GM11168 (cell line): ENCODE measurements at regions not wholly inside any gene's neighbourhood (a gene's known extent, or its start where the extent isn't known, plus 50 kb on each side); places are given as distances from the start of the nearest gene placed in this dataset.

Experiments
- in situ Hi-C: fragments of 300-500 bp; cut with MboI; formaldehyde crosslinking; loops from one replicate; pipeline ENCODE4 v1.12.0; 2022; ENCODE audit warnings: low sequenced_read_pairs; ENCODE audit not compliant: unreplicated experiment

DNA sequence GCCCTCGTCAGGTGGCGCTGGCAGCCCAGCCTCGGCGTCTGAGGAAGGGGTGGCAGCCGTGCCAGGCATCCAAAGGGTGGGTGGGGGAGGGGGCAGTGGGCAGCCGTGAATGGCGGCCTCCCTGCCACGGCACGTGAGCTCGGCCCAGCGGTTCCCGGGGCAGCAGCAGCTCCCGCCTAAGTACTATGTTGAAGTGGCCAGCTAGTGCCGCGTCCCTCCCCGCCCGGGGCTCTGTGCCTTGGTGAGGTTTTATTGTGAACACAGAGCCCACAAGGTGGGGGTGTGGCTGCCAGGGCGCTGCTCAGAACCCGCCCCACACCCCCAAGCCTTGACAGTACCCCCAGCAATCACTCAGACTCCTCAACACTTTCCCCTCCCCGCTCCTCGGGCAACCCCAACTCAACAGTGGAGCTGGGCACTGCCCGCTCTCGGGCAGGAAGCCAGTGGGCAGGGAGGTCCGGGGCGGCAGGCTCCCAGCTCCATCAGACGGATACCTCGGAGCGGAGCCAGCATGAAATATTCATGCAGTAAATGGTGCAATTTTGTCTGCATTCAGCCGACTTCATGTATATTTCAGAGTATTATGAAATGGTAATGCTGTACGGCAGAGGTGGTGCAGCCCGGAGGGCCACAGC is 80.4 kb downstream of the ENGASE start:
- in situ Hi-C loops: no loop called here

DNA sequence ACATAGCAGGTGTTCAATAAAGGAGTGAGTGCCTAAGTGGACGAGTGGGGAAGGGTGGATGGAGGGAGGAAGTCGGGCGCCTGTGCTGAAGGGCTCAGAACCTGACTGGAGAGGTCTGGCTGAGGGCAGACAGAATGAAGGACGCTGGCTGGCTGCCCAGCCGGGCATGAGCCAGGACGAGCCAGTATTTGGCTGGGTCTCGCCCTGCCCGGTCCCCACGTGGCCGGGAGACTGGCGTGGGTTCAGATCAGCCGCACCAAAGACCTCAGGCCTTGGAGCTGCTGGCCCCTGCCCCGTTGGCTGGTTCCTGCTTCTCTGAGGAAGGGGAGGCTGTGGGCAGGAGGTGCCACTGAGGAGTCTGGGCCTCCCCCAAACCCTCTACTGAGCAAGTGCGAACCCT is 79.8 kb downstream of the ENGASE start:
- in situ Hi-C loops: no loop called here

DNA sequence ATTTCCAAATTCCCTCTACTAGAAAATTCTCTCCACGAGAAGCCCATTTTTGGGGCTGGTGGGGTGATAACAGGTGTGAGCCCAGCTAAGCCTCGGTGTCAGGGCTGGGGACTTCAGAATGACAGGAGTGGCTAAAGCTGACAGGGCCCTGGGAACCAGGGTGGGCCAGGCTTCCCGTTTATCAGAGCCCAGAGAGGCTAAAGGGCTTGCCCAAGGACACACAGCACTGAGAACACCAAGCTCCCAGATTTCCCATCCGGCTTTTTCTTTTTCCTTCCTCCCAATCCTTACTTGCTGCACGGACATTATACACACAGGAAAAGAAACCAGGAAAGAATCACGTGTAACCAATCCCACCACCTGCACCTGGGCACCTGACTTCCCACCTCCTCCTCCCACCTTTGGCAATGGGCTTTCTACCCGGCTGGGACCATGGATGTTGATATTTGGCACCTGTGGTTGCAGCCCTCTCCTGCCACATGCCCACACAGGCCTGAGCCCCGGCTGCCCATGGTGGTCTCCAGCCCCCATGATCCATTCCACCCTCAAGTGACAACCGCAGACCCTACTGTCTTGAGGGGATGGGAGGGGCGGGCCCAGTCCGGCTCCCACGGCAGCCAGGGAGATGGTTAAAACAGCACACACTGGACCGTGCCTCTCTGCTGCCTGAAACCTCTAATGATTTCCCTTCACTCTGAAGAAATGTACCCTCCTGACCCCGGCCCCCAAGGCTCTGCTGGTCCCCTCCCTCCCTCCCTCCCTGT is 78.9 kb downstream of the ENGASE start:
- in situ Hi-C loops: no loop called here

DNA sequence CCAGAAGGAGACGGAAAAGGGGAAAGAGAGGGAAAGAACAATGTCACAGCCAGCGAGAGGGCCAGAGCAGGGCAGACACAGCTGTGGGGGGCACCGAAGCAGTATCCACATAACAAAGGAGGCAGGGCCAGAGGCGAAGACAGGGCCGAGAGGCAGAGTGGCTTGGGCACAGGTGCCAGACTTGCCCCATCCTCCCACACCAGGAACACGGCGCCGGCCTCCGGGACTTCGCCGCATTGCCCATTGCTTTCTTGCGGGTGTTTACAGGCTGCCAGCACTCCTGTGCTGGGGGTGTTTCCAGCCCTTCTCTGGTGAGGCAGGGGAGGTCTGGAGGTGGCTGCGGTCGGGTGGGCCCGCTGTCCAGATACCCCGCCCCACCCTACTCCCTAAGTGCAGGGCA is 78.0 kb downstream of the ENGASE start:
- in situ Hi-C loops: no loop called here

DNA sequence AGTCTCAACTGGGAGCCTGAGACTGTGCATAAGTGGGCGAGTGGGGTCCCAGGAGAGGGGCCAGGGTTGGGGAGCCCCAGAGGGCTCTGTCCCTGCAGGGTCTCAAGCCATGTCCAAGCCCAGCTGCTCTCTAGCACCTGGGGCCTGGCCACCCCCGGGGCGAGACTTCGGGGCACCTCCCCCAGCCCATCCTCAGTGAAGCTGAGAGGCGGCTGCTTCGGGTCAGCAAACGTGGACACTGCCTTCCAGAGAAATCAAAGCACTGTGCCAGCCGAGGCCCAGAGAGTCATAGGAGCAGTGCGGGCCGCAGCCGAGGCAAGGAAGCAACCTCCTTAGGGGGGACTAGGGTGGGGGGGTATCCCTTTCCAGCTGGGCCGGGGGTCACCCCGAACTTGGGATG is 77.5 kb downstream of the ENGASE start:
- in situ Hi-C loops: no loop called here

DNA sequence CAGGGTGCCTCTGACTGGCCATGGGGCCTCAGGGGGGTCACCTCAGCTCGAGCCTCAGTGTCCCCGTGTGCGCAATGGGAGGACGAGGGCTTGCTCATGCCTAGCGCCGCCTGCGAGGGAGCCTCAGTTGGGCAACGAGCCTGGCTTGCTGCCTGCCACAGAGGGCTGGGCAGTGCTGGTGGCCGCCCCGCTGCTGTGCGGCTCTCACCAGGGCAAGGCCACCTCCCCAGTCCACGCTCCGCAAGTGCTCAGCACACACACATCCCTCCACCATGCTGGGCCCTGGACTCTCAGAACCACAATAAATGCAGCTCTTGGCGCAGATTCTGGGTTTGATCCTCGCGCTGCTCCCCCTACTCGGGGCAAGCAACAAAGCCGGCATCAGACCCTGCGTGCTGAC is 76.2 kb downstream of the ENGASE start:
- in situ Hi-C loops: no loop called here

DNA sequence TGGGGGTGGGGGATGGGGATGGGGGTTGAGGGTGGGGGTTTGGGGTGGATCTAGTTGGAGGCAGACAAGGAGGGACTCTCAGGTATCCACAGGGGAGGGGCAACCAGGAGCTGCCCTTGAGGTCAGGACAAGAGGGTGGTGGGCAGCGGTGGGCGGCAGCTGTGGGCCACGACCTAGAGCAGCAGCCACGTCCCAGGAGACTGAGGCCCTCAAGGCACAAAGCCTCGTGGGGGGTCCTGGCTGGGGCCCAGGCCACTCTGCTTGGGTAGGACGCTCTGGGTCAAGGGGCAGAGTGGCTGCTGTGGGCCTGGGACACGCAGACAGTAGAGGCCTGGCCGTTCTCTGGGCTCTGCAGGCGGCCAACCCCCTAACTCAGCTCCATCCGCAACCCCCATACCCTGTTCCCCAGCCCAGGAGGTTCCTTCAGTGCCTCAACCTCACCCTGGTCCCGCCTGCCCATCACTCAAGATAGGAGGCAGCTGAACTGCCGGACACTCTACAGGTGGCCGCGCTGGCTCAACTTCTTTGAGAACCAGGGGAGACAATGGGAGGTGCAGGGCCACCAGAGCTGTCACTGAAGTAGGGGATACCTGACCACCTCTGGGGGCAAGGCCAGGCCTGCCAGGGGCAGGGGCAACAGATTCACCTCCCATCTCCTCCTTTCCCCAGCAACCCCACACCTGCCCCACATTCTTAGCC is 75.6 kb downstream of the ENGASE start:
- in situ Hi-C loops: no loop called here

DNA sequence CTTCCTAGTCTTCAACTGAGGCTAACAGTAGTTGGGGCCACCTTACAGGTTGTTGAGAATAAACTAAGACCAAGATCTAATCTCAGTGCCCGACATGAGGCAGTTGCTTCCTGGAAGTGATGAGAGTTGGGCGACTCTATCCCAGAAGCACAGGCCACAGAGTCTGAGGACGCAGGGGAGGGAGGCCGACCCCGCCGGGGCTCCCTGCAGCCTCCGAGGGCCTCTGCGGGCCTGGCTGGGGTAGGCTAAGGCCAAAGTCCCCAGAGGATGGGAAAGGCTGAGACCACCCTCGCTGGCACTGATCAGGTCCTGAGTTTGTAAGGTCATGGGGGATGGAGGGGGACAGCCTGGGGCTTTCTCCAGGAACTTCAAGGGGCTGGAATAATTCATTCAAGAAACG is 74.0 kb downstream of the ENGASE start:
- in situ Hi-C loops: no loop called here

DNA sequence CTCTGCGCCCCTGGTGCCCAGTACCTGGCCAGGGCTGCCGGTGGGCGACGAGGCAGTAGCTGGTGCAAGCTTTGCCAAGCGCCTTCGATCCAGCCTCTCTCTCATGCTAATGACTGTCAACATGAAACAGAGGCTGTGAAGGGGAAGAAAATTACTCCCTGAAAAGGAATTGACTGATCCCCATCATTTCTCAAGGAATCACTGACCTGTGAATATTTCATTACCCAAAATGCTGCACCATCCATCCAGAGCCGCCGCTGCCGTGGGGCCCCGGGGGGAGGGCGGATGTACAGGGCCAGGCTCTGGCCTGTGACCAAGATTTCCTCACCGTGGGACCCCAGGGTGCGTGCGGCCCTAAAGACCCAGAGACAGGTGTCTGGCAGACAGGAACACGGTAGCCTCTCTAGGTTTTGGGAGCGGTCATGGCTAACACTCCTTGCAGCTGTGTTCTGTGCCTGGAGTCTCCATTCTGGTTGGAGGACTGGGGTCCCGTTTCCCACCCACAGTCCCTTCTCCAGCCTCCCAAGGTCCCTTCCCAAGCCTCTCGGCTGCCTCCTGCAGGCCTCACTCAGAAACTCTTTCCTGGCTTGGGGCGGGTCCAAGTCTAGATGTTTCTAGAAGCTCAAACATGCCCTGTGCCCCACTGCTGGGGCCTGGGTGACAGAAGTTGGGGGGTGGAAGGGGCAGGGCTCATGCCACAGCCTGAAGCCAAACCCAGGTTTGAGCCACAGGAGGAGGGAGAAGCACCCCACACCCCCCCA is 73.3 kb downstream of the ENGASE start:
- in situ Hi-C loops: no loop called here

DNA sequence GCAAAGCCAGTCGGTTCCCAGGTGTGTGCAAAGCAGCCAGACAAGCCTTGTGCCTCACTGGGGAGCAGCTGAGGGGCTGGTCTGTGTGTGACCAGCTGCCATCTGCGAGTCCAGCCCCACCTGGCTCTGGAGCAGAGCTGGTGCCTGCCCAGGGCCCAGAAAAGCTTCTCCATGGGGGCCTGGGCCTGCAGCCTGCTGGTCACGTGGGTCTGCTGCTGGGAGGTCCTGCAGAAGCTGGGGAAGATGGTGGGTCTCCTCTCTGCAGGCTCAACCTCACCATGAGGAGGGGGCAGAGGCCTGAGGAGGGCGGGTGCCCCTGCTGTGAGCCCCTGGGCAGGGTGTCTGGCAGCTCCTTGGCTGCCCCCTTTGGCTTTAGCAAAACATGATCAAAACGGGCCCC is 71.9 kb downstream of the ENGASE start:
- in situ Hi-C loops: no loop called here

DNA sequence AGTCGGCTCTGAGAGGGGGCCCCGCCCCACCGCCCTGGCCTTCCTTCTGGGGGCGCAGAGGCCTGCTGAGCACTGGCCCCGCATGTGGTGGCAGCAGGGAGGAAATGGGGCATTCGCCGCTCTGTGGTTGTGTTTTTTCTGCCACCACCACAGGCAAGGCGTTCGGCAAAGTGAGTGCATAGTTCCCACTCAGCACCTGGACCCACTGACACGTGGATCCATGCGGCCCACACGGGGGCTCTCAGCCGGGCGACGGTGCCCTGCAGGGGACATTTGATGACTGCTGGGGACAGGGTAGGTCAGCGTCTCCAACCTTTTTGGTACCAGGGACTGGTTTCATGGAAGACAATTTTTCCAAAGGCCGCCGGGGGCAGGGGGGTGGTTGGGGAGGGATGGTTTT is 70.9 kb downstream of the ENGASE start:
- in situ Hi-C loops: no loop called here

DNA sequence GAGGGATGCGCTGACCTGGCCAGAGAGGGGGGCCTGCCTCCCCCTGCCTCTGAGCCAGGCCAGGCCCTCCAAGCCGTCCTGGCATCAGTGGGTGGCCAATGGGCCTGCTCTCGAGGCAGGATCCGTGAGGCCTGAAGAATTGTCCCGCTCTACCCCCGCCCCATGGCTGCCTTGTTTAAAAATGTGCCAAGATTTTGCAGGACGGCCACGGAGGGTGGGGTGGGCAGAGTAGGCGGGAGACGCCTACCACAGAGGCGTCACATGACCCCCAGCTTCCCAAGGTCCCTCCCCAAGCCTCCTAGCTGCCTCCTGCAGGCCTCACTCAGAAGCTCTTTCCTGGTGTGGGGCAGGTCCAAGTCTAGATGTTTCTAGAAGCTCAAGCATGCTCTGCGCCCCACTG is 69.5 kb downstream of the ENGASE start:
- in situ Hi-C loops: no loop called here

DNA sequence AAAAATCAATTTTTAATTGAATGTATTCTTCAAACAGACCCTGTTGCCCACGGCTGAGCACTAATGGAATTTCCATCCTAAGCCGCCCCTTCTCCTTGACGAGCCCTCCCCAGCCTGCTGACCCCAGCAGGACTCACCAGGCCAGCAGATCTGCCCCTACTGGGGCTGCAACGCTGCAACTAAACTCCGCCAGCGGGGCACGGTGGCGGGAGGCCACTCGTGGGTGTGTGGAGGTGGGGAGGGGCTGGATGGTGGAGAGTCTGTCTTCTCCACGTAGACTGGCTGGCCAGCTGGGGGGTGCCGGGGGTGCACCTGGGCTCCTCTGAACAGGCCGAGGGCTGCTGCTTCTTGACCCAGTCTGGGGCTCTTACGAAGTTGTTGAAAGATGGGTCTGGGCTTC is 67.8 kb downstream of the ENGASE start:
- in situ Hi-C loops: no loop called here

DNA sequence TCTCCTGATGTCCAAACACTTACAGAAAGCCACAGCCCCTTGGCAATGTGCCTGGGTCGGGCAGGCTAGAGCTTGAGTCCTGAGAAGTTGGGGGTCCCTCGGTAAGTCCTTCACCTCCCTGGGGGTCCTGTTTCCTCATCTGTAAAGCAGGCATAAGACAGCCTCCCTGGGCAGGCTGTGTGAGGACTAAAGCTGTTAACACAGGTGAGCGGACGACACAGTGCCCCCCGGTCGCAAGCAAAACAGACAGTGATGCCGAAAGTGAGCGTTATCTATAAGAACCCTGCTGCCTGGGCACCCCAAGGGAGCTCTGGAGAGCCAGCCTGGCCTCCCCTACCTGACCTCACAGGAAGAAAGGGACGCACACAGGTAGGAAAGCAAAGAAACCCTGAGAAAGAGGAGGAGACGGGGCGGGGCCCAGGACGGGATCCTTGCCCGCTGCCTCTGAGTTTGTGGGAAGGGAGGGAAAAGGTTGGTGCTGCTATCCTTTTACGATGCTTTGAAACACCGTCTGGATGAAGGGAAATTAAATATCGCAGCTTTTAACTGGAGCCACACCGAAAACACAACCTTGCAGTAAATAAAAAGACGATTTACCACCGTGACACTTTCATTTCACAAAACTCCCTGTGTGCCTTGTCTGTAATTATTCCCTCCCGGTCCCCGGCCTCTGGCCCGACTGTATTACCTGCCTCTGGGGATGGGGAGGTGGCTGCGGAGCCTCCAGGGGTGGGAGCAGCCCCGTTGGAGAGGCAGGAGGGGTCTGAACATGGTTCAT is 67.1 kb downstream of the ENGASE start:
- in situ Hi-C loops: no loop called here

DNA sequence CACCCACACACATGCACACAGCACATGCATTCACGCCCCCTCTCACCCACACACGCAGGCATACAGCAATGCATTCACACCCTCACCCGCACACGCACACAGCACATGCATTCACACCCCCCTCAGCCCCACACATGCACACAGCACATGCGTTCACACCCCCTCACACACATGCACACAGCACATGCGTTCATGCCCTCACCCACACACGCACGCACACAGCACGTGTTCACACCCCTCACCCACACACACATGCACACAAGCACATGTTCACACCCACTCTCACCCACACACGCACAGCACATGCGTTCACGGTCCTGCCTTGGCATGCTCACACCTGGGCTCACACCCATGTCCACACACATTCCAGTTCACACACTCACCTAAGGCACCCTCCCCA is 64.2 kb downstream of the ENGASE start:
- in situ Hi-C loops: no loop called here

DNA sequence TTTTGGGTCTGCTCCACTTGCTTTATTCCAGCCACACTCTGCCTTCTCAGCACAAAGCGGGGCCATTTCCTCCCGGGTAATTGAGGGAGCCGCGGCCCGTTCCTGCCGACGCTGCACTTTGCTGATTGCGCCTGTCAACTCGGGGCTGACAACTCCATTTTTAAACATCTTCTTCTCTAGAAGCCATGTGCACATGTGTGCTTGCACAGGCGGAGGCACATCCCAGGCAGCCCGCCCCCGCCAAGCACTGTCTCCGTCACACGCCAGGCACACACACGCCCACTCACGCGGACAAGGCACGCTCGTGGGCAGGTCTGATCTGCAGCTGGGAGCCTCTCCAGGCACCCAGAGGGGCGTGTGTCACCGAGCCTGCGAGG is 63.2 kb downstream of the ENGASE start:
- in situ Hi-C loops: no loop called here

DNA sequence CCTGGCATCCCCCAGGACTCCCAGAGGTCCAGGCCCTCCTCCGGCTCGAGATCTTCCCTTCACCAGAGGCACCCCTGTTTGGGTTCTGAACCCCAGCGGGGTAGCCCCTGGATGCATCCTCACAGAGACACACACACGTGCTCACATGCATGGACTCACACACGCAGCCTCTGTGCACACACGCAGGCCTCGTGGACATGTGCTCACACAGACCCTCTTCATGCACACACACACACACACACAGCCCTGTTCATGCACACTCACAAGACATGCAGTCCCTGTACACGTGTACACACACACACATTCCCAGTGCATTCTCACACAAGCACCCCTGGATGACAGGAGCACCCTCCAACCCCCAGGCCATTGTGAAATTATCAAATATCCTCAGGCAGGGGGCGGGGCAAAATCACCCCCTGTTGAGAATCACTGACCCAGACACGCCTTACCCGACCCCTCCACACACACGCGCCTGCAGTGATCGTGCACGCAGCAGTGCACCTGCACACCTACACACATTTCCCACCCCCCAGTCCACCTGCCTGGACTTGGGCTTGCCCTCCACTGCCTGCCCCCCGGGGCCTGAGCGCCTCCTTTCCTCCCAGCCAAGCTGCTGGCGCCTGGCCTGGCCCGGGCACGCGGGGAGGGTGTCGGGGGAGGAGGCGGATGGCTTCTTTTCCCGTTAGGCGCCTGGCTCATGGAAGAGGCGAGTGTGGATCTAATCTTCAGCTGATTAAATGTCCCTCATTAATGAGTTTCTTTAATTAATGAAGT is 62.6 kb downstream of the ENGASE start:
- in situ Hi-C loops: no loop called here

DNA sequence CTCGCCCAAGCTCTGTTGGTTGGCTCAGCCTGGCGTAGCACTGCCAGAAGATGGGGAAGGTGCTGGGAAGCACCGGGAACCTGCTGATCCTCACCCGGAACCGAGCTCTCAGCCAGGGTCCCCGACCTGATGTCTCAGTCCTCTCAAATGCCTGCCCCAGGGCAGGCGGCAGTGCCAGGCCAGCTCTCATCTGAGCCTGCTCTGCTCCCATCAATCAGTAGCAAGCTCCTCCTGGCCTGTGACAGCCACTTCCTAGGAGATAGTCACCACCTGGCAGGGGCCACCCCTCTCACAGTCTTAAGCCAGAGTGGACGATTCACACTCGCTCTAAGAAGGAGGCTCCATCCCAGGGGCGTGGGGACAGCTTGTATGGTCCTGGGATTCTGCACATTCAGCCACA is 62.0 kb downstream of the ENGASE start:
- in situ Hi-C loops: no loop called here
